HEK293T (cell line): ENCODE measurements at regions not wholly inside any gene's neighbourhood (a gene's known extent, or its start where the extent isn't known, plus 50 kb on each side); places are given as distances from the start of the nearest gene placed in this dataset.

ENCODE experiments used
- BHLHE40 ChIP-seq: fragments of 450-650 bp; IDR thresholded peaks from 2 replicates; pipeline ENCODE4 v1.6.1; 2016; ENCODE audit warnings: mild to moderate bottlenecking, moderate library complexity, borderline replicate concordance
- ELF4 ChIP-seq: fragments of 450-650 bp; IDR thresholded peaks from 2 replicates; pipeline ENCODE4 v1.6.1; 2017; ENCODE audit warnings: antibody characterized with exemption
- FOXA1 ChIP-seq: fragments of 450-650 bp; IDR thresholded peaks from 2 replicates; pipeline ENCODE4 v1.6.1; 2016; ENCODE audit warnings: mild to moderate bottlenecking
- FOXK2 ChIP-seq: fragments of 450-650 bp; IDR thresholded peaks from 2 replicates; pipeline ENCODE4 v1.6.1; 2016; ENCODE audit warnings: mild to moderate bottlenecking
- FOXM1 ChIP-seq: fragments of 450-650 bp; IDR thresholded peaks from 2 replicates; pipeline ENCODE4 v1.6.1; 2017; ENCODE audit warnings: mild to moderate bottlenecking, borderline replicate concordance
- LEF1 ChIP-seq: fragments of 450-650 bp; IDR thresholded peaks from 2 replicates; pipeline ENCODE4 v1.6.1; 2017; ENCODE audit warnings: mild to moderate bottlenecking, borderline replicate concordance
- SP1 ChIP-seq: fragments of 450-650 bp; IDR thresholded peaks from 2 replicates; pipeline ENCODE4 v1.6.1; 2017
- SUZ12 ChIP-seq: fragments of 450-650 bp; IDR thresholded peaks from 2 replicates; pipeline ENCODE4 v1.6.1; 2016; ENCODE audit warnings: mild to moderate bottlenecking
- TARDBP ChIP-seq: fragments of 450-650 bp; IDR thresholded peaks from 2 replicates; pipeline ENCODE4 v1.6.1; 2016
- ZNF384 ChIP-seq: fragments of 450-650 bp; IDR thresholded peaks from 2 replicates; pipeline ENCODE4 v1.6.1; 2016

- no peak for TF ChIP-seq BHLHE40
- no peak for TF ChIP-seq TARDBP
- no peak for TF ChIP-seq ELF4
- TF ChIP-seq FOXA1: no peak
- no peak for TF ChIP-seq SP1
- no peak for TF ChIP-seq FOXM1
- TF ChIP-seq FOXK2: no peak
- TF ChIP-seq SUZ12: no peak
- no peak for TF ChIP-seq LEF1
- TF ChIP-seq ZNF384: no peak
Observed at GRCh38 chr4:182102576-182102975, 140.6 kb upstream of the TENM3 start.
